HEK293T (cell line): ENCODE measurements at regions not wholly inside any gene's neighbourhood (a gene's known extent, or its start where the extent isn't known, plus 50 kb on each side); places are given as distances from the start of the nearest gene placed in this dataset.
A peak's percentile ranks its signal among the peaks of the same experiment; 100 is the strongest.
"Not testable (repeated sequence)": the region's sequence is repeated elsewhere in the genome, so short reads cannot be mapped to it uniquely, and the experiment has no call there.

Experiments used
- CTCF ChIA-PET: fragments of 350-600 bp; formaldehyde crosslinking; extraction: SDS; loops from one replicate; lab custom pipeline; 2021; ENCODE audit warnings: antibody characterized with exemption, inconsistent platforms; lab: Yijun Ruan, JAX
- POLR2A ChIA-PET: fragments of 350-600 bp; formaldehyde crosslinking; extraction: SDS; loops from one replicate; lab custom pipeline; 2020; ENCODE audit warnings: antibody characterized with exemption, inconsistent platforms; lab: Yijun Ruan, JAX
- DNase-seq: peaks from one replicate; pipeline ENCODE4 v3.0.0; 2012; ENCODE audit warnings: mixed read lengths; ENCODE audit errors: extremely low spot score
- ARNT ChIP-seq: fragments of 450-650 bp; IDR thresholded peaks from 2 replicates; pipeline ENCODE4 v1.6.1; 2017; ENCODE audit warnings: mild to moderate bottlenecking
- BHLHE40 ChIP-seq: fragments of 450-650 bp; IDR thresholded peaks from 2 replicates; pipeline ENCODE4 v1.6.1; 2016; ENCODE audit warnings: mild to moderate bottlenecking, moderate library complexity, borderline replicate concordance
- CTBP1 ChIP-seq: fragments of 450-650 bp; IDR thresholded peaks from 2 replicates; pipeline ENCODE4 v1.6.1; 2016; ENCODE audit warnings: borderline replicate concordance
- ELF4 ChIP-seq: fragments of 450-650 bp; IDR thresholded peaks from 2 replicates; pipeline ENCODE4 v1.6.1; 2017; ENCODE audit warnings: antibody characterized with exemption
- FOXA1 ChIP-seq: fragments of 450-650 bp; IDR thresholded peaks from 2 replicates; pipeline ENCODE4 v1.6.1; 2016; ENCODE audit warnings: mild to moderate bottlenecking
- FOXK2 ChIP-seq: fragments of 450-650 bp; IDR thresholded peaks from 2 replicates; pipeline ENCODE4 v1.6.1; 2016; ENCODE audit warnings: mild to moderate bottlenecking
- FOXM1 ChIP-seq: fragments of 450-650 bp; IDR thresholded peaks from 2 replicates; pipeline ENCODE4 v1.6.1; 2017; ENCODE audit warnings: mild to moderate bottlenecking, borderline replicate concordance
- HDGF ChIP-seq: fragments of 450-650 bp; IDR thresholded peaks from 2 replicates; pipeline ENCODE4 v1.6.1; 2017; ENCODE audit warnings: antibody characterized with exemption, borderline replicate concordance
- L3MBTL2 ChIP-seq: fragments of 450-650 bp; conservative IDR thresholded peaks from 2 replicates; pipeline ENCODE4 v1.6.1; 2016; ENCODE audit warnings: mild to moderate bottlenecking
- LEF1 ChIP-seq: fragments of 450-650 bp; IDR thresholded peaks from 2 replicates; pipeline ENCODE4 v1.6.1; 2017; ENCODE audit warnings: mild to moderate bottlenecking, borderline replicate concordance
- NFRKB ChIP-seq: fragments of 450-650 bp; IDR thresholded peaks from 2 replicates; pipeline ENCODE4 v1.6.1; 2016; ENCODE audit warnings: mild to moderate bottlenecking, moderate library complexity
- PKNOX1 ChIP-seq: fragments of 450-650 bp; IDR thresholded peaks from 2 replicates; pipeline ENCODE4 v1.6.1; 2016
- SP1 ChIP-seq: fragments of 450-650 bp; IDR thresholded peaks from 2 replicates; pipeline ENCODE4 v1.6.1; 2017
- SUZ12 ChIP-seq: fragments of 450-650 bp; IDR thresholded peaks from 2 replicates; pipeline ENCODE4 v1.6.1; 2016; ENCODE audit warnings: mild to moderate bottlenecking
- TARDBP ChIP-seq: fragments of 450-650 bp; IDR thresholded peaks from 2 replicates; pipeline ENCODE4 v1.6.1; 2016
- ZNF384 ChIP-seq: fragments of 450-650 bp; IDR thresholded peaks from 2 replicates; pipeline ENCODE4 v1.6.1; 2016

- ChIA-PET CTCF (interaction anchor here (0.7 kb wide), 1 partner anchor 628 kb away, joined by 3 read pairs; no protein-coding TSS in a partner anchor), POLR2A (no interaction called here)
- DNase-seq = peak; percentile 42
- no peak for TF ChIP-seq FOXA1
- no peak for TF ChIP-seq L3MBTL2
- no peak for TF ChIP-seq FOXM1
- TF ChIP-seq NFRKB = no peak
- no peak for TF ChIP-seq PKNOX1
- no peak for TF ChIP-seq CTBP1
- TF ChIP-seq TARDBP = no peak
Observed at GRCh38 chr4:103996637-103997036, 276.9 kb upstream of the TACR3 start.

- TF ChIP-seq FOXA1 (no peak), NFRKB (no peak), L3MBTL2 (no peak), SUZ12 (no peak), FOXM1 (no peak), ARNT (no peak), ELF4 (no peak), ZNF384 (no peak), FOXK2 (no peak), BHLHE40 (no peak), SP1 (no peak), CTBP1 (no peak), HDGF (no peak), LEF1 (no peak), PKNOX1 (no peak), TARDBP (no peak)
- peak; percentile 10 for DNase-seq
- ChIA-PET POLR2A (no interaction called here), CTCF (no interaction called here)
Observed at GRCh38 chr4:103996064-103996463, 276.3 kb upstream of the TACR3 start.

GRCh38 chr4:103994059-103994458 is 274.3 kb upstream of the TACR3 start:
- POLR2A ChIA-PET = no interaction called here
- CTCF ChIA-PET = no interaction called here
- TF ChIP-seq CTBP1 = no peak
- no peak for TF ChIP-seq ARNT
- TF ChIP-seq ELF4 = no peak
- TF ChIP-seq FOXM1 = no peak
- no peak for TF ChIP-seq FOXK2
- TF ChIP-seq TARDBP = no peak
- no peak for TF ChIP-seq PKNOX1
- TF ChIP-seq HDGF = no peak
- TF ChIP-seq FOXA1 = no peak
- TF ChIP-seq SP1 = no peak
- no peak for TF ChIP-seq LEF1
- no peak for TF ChIP-seq BHLHE40
- TF ChIP-seq ZNF384 = no peak
- no peak for TF ChIP-seq L3MBTL2
- no peak for TF ChIP-seq SUZ12
- TF ChIP-seq NFRKB = no peak
- no peak for DNase-seq

GRCh38 chr4:103982454-103982853 is 262.7 kb upstream of the TACR3 start:
- ChIA-PET CTCF (no interaction called here), POLR2A (no interaction called here)
- no peak for TF ChIP-seq SP1
- no peak for TF ChIP-seq SUZ12
- no peak for TF ChIP-seq L3MBTL2
- TF ChIP-seq HDGF = no peak
- TF ChIP-seq LEF1 = no peak
- TF ChIP-seq NFRKB = no peak
- no peak for TF ChIP-seq ZNF384
- TF ChIP-seq ARNT = no peak
- no peak for TF ChIP-seq BHLHE40
- no peak for TF ChIP-seq CTBP1
- TF ChIP-seq FOXM1 = no peak
- no peak for DNase-seq

- POLR2A ChIA-PET = no interaction called here
- TF ChIP-seq FOXK2 = no peak
- no peak for TF ChIP-seq ZNF384
- TF ChIP-seq ARNT = no peak
- TF ChIP-seq FOXA1 = no peak
- no peak for TF ChIP-seq L3MBTL2
- TF ChIP-seq LEF1 = no peak
- TF ChIP-seq CTBP1 = no peak
- TF ChIP-seq SP1 = no peak
- no peak for TF ChIP-seq SUZ12
- no peak for TF ChIP-seq NFRKB
- no peak for TF ChIP-seq HDGF
- TF ChIP-seq FOXM1 = no peak
- CTCF ChIA-PET = no interaction called here
- DNase-seq = no peak
Observed at GRCh38 chr4:103948244-103949018, 228.6 kb upstream of the TACR3 start.

- DNase-seq = no peak
- CTCF ChIA-PET = no interaction called here
- POLR2A ChIA-PET = no interaction called here
- no peak for TF ChIP-seq ZNF384
- no peak for TF ChIP-seq FOXM1
Observed at GRCh38 chr4:103947617-103948016, 227.8 kb upstream of the TACR3 start.

- POLR2A ChIA-PET, DNase-seq, CTCF ChIA-PET: not testable (repeated sequence)
Observed at GRCh38 chr4:103946621-103947268, 227.0 kb upstream of the TACR3 start.
